ENCODE measurements at regions not wholly inside any gene's neighbourhood (a gene's known extent, or its start where the extent isn't known, plus 50 kb on each side); places are given as distances from the start of the nearest gene placed in this dataset.

DNA sequence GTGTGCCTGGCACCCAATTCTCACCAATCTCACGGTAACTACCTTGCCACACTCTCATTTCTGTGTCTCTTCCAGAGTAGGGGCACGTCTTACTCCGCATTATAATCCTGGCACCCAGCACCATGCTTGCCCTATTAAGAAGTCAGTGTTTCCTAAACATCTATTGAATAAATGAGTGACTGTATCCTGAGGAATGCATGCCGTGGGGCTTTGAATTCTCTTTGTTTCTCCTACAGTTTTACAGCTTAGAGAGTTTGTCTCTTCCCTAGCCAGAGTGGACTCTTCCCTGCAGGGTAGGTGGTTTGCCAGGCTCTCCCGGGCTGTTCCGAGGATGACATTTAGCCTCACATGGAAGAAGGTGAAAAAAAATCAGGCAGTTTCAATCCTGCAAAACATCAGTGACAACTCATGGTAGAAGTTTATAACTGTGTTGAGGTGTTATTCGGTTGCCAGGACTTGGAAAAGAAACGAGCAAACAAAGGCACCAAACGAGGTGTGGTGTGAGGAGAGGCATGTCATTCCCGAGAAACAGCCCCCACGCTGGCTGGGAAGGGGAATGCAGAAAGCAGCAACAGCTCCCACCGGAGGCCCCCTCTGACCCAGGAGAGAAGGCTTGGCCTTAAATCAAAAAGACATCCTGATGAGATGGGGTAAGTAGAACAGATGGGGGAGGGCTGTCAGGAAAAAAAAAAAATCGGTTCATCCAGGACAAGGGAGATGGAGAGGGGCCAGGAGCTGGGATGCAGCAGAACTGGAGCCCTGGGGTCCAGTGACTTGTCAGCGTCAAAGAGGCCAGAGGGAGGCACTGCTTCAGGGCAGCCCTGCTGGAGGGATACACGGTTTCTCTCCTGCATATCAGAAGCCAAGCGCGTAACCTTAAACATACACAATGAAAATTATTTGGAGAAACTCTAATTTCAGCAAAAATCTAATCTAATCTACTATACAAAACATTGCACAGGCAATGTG is 168.4 kb upstream of the ARRDC4 start:
- TF ChIP-seq CTCF (IDR thresholded peaks at IDR 0.05 in 4 of 5, conservative IDR thresholded peaks at IDR 0.05 in 1 of 5) (no peak), POLR2A (IDR thresholded peaks at IDR 0.05) (no peak)

All from gastrocnemius medialis (tissue), 4 donors.